ENCODE measurements at regions not wholly inside any gene's neighbourhood (a gene's known extent, or its start where the extent isn't known, plus 50 kb on each side); places are given as distances from the start of the nearest gene placed in this dataset.

DNA sequence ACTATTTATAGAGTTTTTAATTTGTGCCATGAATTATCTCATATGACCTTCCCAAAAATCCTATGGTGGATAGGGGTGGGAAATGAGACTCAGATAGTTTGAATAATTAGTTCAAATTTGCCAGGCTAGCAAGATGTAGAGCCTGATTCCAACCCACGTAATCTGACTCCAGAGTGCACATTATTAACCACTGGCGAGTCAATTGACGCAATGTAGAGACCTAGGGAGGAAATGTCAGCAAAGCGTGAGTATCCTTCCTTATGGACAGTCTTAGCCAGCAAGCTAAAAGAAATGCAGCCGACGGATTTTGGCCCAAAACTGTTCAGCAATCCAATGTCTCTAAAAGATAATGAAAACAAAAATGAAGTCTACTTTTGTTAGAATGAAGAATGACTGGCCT lies 193.3 kb upstream of the KRR1 start:
- H3K4me1 ChIP-seq (ENCODE audit: insufficient read depth, low read length) = peaks cover 10% of the 10 kb centered on the region
- no peak overlapping the region for H3K4me2 ChIP-seq (ENCODE audit: low read length)
- ATAC-seq = no peak
- DNase-seq = no peak
- TF ChIP-seq EZH2 (IDR thresholded peaks at IDR 0.05; ENCODE audit: low read length, unreplicated experiment) (no peak), EZH2phosphoT487 (IDR thresholded peaks at IDR 0.05; ENCODE audit: borderline replicate concordance, low read length) (no peak)
- TF ChIP-seq, protein P1, sequence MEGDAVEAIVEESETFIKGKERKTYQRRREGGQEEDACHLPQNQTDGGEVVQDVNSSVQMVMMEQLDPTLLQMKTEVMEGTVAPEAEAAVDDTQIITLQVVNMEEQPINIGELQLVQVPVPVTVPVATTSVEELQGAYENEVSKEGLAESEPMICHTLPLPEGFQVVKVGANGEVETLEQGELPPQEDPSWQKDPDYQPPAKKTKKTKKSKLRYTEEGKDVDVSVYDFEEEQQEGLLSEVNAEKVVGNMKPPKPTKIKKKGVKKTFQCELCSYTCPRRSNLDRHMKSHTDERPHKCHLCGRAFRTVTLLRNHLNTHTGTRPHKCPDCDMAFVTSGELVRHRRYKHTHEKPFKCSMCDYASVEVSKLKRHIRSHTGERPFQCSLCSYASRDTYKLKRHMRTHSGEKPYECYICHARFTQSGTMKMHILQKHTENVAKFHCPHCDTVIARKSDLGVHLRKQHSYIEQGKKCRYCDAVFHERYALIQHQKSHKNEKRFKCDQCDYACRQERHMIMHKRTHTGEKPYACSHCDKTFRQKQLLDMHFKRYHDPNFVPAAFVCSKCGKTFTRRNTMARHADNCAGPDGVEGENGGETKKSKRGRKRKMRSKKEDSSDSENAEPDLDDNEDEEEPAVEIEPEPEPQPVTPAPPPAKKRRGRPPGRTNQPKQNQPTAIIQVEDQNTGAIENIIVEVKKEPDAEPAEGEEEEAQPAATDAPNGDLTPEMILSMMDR (conservative IDR thresholded peaks at IDR 0.05; ENCODE audit: low read depth, low read length) = no peak
- BruUV-seq (replicated peaks) = no TSS peak
- intact Hi-C loops (cut with micrococcal nuclease) = no loop called here
- no peaks in the 10 kb centered on the region for H3K36me3 ChIP-seq (ENCODE audit: low read depth, low read length)
- no peak overlapping the region for H3K9ac ChIP-seq (ENCODE audit: low read length)
- H3K27me3 ChIP-seq (ENCODE audit: low read length) = no peaks in the 10 kb centered on the region
- H4K20me1 ChIP-seq (ENCODE audit: low read length) = no peaks in the 10 kb centered on the region
- H2AFZ ChIP-seq (ENCODE audit: low read length) = no peak overlapping the region
- ChIA-PET POLR2A (ENCODE audit: unreplicated experiment) (interaction anchor here (0.5 to 0.6 kb wide), 2 partner anchors 70 to 327 kb away, joined by 3 read pairs; partner anchors contain the start of gene PHLDA1), CTCF (no interaction called here)
- H3K79me2 ChIP-seq (ENCODE audit: low read length) = no peaks in the 10 kb centered on the region
- H3K9me2 ChIP-seq (replicated peaks; ENCODE audit: low read length) = no peaks in the 10 kb centered on the region
- H3K4me3 ChIP-seq (ENCODE audit: low read length) = no peak overlapping the region
- no peak overlapping the region for H3K27ac ChIP-seq (ENCODE audit: low read length)
- no peaks in the 10 kb centered on the region for H3F3A ChIP-seq (ENCODE audit: low read length, unreplicated experiment)
- no peaks in the 10 kb centered on the region for H3K9me3 ChIP-seq (ENCODE audit: low read length)

GRCh38 chr12:75704208-75704607 lies 192.8 kb upstream of the KRR1 start:
- H2AFZ ChIP-seq (ENCODE audit: low read length) = no peak overlapping the region
- ChIA-PET CTCF (no interaction called here), POLR2A (ENCODE audit: unreplicated experiment) (interaction anchor here (0.5 to 0.6 kb wide), 2 partner anchors 70 to 327 kb away, joined by 3 read pairs; partner anchors contain the start of gene PHLDA1)
- H3K9ac ChIP-seq (ENCODE audit: low read length) = no peak overlapping the region
- peaks cover 10% of the 10 kb centered on the region for H3K4me1 ChIP-seq (ENCODE audit: insufficient read depth, low read length)
- no peaks in the 10 kb centered on the region for H3K27me3 ChIP-seq (ENCODE audit: low read length)
- no peaks in the 10 kb centered on the region for H3K9me3 ChIP-seq (ENCODE audit: low read length)
- TF ChIP-seq EZH2 (IDR thresholded peaks at IDR 0.05; ENCODE audit: low read length, unreplicated experiment) = no peak
- TF ChIP-seq, protein P1 (conservative IDR thresholded peaks at IDR 0.05; ENCODE audit: low read depth, low read length) = no peak
- no peak for TF ChIP-seq EZH2phosphoT487 (IDR thresholded peaks at IDR 0.05; ENCODE audit: borderline replicate concordance, low read length)
- no peak overlapping the region for H3K27ac ChIP-seq (ENCODE audit: low read length)
- no peaks in the 10 kb centered on the region for H3K36me3 ChIP-seq (ENCODE audit: low read depth, low read length)
- no peaks in the 10 kb centered on the region for H4K20me1 ChIP-seq (ENCODE audit: low read length)
- H3K9me2 ChIP-seq (replicated peaks; ENCODE audit: low read length) = no peaks in the 10 kb centered on the region
- intact Hi-C loops (cut with micrococcal nuclease) = no loop called here
- H3K4me2 ChIP-seq (ENCODE audit: low read length) = no peak overlapping the region
- no peak overlapping the region for H3K4me3 ChIP-seq (ENCODE audit: low read length)
- DNase-seq = no peak
- BruUV-seq (replicated peaks) = no TSS peak
- ATAC-seq = no peak
- no peaks in the 10 kb centered on the region for H3K79me2 ChIP-seq (ENCODE audit: low read length)
- H3F3A ChIP-seq (ENCODE audit: low read length, unreplicated experiment) = no peaks in the 10 kb centered on the region

DNA sequence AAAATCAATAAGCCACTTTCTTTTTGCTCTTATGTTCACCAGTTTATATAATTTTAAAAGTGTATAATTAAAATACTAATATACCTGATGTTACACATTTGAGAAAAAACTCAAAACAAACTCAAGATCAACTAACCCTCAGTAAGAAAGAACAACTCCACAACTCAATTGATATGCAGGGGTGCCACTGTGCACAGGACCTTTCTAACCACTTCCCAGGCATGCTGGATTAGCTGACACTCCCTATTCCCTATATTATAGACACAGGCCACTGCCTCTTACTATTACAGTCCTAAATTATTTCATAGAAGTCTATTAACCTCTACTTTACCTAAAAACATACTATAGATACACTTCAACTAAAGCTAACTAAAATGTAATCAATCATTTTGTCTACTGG lies 191.7 kb upstream of the KRR1 start:
- H3K9me2 ChIP-seq (replicated peaks; ENCODE audit: low read length) = no peaks in the 10 kb centered on the region
- no peak overlapping the region for H3K9ac ChIP-seq (ENCODE audit: low read length)
- H3K27me3 ChIP-seq (ENCODE audit: low read length) = no peaks in the 10 kb centered on the region
- no peaks in the 10 kb centered on the region for H3K9me3 ChIP-seq (ENCODE audit: low read length)
- TF ChIP-seq EZH2phosphoT487 (IDR thresholded peaks at IDR 0.05; ENCODE audit: borderline replicate concordance, low read length) (no peak), EZH2 (IDR thresholded peaks at IDR 0.05; ENCODE audit: low read length, unreplicated experiment) (no peak)
- TF ChIP-seq, protein P1 (conservative IDR thresholded peaks at IDR 0.05; ENCODE audit: low read depth, low read length) = no peak
- no peaks in the 10 kb centered on the region for H3F3A ChIP-seq (ENCODE audit: low read length, unreplicated experiment)
- POLR2A ChIA-PET (ENCODE audit: unreplicated experiment) = no interaction called here
- no peak overlapping the region for H3K27ac ChIP-seq (ENCODE audit: low read length)
- CTCF ChIA-PET = no interaction called here
- H3K36me3 ChIP-seq (ENCODE audit: low read depth, low read length) = no peaks in the 10 kb centered on the region
- intact Hi-C loops (cut with micrococcal nuclease) = no loop called here
- no peak for ATAC-seq
- no peak overlapping the region for H3K4me3 ChIP-seq (ENCODE audit: low read length)
- H3K4me1 ChIP-seq (ENCODE audit: insufficient read depth, low read length) = peaks cover 10% of the 10 kb centered on the region
- no peak overlapping the region for H2AFZ ChIP-seq (ENCODE audit: low read length)
- no peak for DNase-seq
- no peaks in the 10 kb centered on the region for H3K79me2 ChIP-seq (ENCODE audit: low read length)
- no TSS peak for BruUV-seq (replicated peaks)
- no peak overlapping the region for H3K4me2 ChIP-seq (ENCODE audit: low read length)
- no peaks in the 10 kb centered on the region for H4K20me1 ChIP-seq (ENCODE audit: low read length)

Measured in PC-3 (cell line).